Effector memory CD8-positive, alpha-beta T cell (primary cell): ENCODE measurements at regions not wholly inside any gene's neighbourhood (a gene's known extent, or its start where the extent isn't known, plus 50 kb on each side); places are given as distances from the start of the nearest gene placed in this dataset.
"Not testable (repeated sequence)": the region's sequence is repeated elsewhere in the genome, so short reads cannot be mapped to it uniquely, and the experiment has no call there.

ENCODE experiments used
- ATAC-seq: fragments of 150-1000 bp; cut with Tn5 transposase; replicated peaks from 2 replicates; pipeline ENCODE4 v1.10.0; 2021; ENCODE audit warnings: mild to moderate bottlenecking, moderate library complexity
- DNase-seq, 3 experiments: peaks; one replicate each; pipeline ENCODE4 v3.0.0; 2021
- H3K27ac Mint-ChIP-seq, 2 donors: one replicate each; pipeline ENCODE4 v1.8.0; 2022; ENCODE audit warnings: mild to moderate bottlenecking in 2 of 2, mixed read lengths in 2 of 2, moderate library complexity in 2 of 2
- H3K27me3 Mint-ChIP-seq, 2 donors: one replicate each; pipeline ENCODE4 v1.8.0; 2022; ENCODE audit warnings: mixed read lengths in 2 of 2
- H3K36me3 Mint-ChIP-seq: one replicate; pipeline ENCODE4 v1.8.0; 2022; ENCODE audit warnings: mild to moderate bottlenecking, moderate library complexity, mixed read lengths; ENCODE audit not compliant: insufficient read depth
- H3K4me1 Mint-ChIP-seq, 2 donors: one replicate each; pipeline ENCODE4 v1.8.0; 2022; ENCODE audit warnings: low read depth in 2 of 2, mixed read lengths in 2 of 2
- H3K4me3 Mint-ChIP-seq, 2 donors: one replicate each; pipeline ENCODE4 v1.8.0; 2022; ENCODE audit warnings: mild to moderate bottlenecking in 2 of 2, mixed read lengths in 2 of 2, moderate library complexity in 2 of 2
- H3K9me3 Mint-ChIP-seq, 2 donors: one replicate each; pipeline ENCODE4 v1.8.0; 2022; ENCODE audit warnings: mixed read lengths in 2 of 2

GRCh38 chr5:84700545-84700944 is 315.9 kb upstream of the EDIL3 start:
- not testable (repeated sequence) for H3K27me3 Mint-ChIP-seq, H3K36me3 Mint-ChIP-seq, DNase-seq, H3K27ac Mint-ChIP-seq, H3K4me1 Mint-ChIP-seq, H3K4me3 Mint-ChIP-seq, ATAC-seq
- H3K9me3 Mint-ChIP-seq, result peaks cover 15 to 51% of the 10 kb centered on the region in 2 donors

DNA sequence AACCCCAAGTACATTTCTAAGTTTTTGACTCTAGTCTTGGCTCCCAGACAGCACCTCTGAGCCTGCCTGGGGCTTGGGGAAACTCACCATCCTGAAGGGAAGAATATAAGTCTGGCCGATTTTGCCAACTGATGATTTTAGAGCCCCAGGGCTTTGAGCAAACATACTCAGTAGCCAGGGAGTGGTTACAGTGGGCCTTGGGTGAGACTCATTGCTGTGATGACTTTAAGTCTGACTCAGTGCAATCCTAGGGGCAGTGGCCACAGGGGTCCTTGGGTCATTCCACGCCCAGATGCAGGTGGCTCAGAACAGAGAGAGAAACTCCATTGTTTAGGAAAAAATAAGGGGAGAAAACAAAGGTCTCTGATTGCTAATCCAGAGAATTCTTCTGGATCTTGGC is 312.0 kb upstream of the EDIL3 start:
- DNase-seq (no peak), ATAC-seq (no peak)
- Mint-ChIP-seq H3K4me3 (no peak overlapping the region), H3K27me3 (no peaks in the 10 kb centered on the region), H3K4me1 (no peaks in the 10 kb centered on the region), H3K9me3 (peaks cover 19 to 30% of the 10 kb centered on the region in 2 donors), H3K27ac (no peak overlapping the region), H3K36me3 (no peaks in the 10 kb centered on the region)

DNA sequence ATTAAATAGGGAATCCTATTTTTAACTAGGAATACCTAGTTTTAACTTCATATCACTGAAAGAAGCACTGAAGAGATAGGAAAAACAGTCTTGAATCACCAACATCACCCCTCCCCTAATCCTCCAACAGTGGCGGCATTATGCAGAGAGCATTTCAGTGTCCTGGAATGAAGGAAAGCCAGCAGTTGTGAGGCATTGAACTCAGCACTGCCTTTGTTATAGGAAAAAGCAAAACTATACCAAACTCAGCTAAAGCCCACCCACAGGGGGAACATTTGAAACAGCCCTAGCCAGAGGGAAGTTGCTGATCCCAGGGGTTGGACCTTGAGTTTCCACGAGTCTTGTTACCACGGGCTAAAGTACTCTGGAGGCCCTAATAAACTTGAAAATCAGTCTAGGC is 310.6 kb upstream of the EDIL3 start:
- no peaks in the 10 kb centered on the region for H3K27me3 Mint-ChIP-seq
- no peaks in the 10 kb centered on the region for H3K36me3 Mint-ChIP-seq
- DNase-seq (no peak), ATAC-seq (no peak)
- no peak overlapping the region for H3K4me3 Mint-ChIP-seq
- peaks cover 16 to 17% of the 10 kb centered on the region in 2 donors for H3K9me3 Mint-ChIP-seq
- no peak overlapping the region for H3K27ac Mint-ChIP-seq
- no peaks in the 10 kb centered on the region for H3K4me1 Mint-ChIP-seq

DNA sequence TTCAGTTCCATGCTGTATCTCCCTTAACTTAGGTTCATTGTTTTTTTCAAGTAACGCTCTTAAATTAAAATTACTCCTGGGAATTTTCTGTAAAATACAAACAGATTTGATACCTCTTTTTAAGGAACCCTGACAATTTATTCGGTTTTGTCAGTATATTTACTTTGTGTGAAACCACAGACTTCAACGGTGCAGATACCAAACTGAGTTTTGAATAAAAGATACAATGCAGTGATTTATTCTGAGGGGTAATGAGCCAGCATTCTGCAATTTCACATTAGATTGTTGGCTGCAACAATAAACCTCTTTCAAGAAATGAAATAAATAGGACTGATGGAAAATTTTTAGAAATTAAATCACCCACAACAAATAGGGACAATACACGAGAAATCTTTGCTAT is 308.6 kb upstream of the EDIL3 start:
- no peak overlapping the region for H3K27ac Mint-ChIP-seq
- H3K9me3 Mint-ChIP-seq, result peaks cover 0 to 11% of the 10 kb centered on the region in 2 donors
- DNase-seq, result no peak
- no peaks in the 10 kb centered on the region for H3K27me3 Mint-ChIP-seq
- H3K4me3 Mint-ChIP-seq, result no peak overlapping the region
- ATAC-seq, result no peak
- no peaks in the 10 kb centered on the region for H3K36me3 Mint-ChIP-seq
- H3K4me1 Mint-ChIP-seq, result no peaks in the 10 kb centered on the region

DNA sequence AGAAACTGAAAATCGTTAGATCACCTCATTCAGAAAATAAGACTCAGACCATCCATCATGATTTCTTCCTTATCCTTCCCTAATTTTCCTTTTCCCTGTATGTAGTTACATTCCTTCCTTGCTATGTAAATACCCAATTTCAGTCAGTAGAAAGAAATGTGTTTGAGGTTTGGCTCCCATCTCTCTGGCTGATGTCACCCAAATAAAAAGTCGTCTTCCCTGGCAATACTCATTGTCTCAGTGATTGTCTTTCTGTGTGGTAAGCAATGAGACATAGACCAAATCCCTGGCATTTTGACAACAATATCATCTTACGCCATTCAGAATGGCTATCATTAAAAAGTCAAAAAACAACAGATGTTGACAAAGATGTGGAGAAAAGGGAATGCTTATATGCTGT is 303.9 kb upstream of the EDIL3 start:
- H3K27ac Mint-ChIP-seq, result no peak overlapping the region
- no peaks in the 10 kb centered on the region for H3K27me3 Mint-ChIP-seq
- H3K9me3 Mint-ChIP-seq, result peaks cover 0 to 11% of the 10 kb centered on the region in 2 donors
- ATAC-seq, result no peak
- no peak for DNase-seq
- no peaks in the 10 kb centered on the region for H3K4me1 Mint-ChIP-seq
- no peak overlapping the region for H3K4me3 Mint-ChIP-seq
- no peaks in the 10 kb centered on the region for H3K36me3 Mint-ChIP-seq

GRCh38 chr5:84685121-84685894 is 300.6 kb upstream of the EDIL3 start:
- Mint-ChIP-seq H3K36me3 (no peaks in the 10 kb centered on the region), H3K4me3 (no peak overlapping the region), H3K27me3 (no peaks in the 10 kb centered on the region), H3K9me3 (peaks cover 0 to 4% of the 10 kb centered on the region in 2 donors), H3K4me1 (no peaks in the 10 kb centered on the region), H3K27ac (no peak overlapping the region)
- DNase-seq (no peak), ATAC-seq (no peak)

DNA sequence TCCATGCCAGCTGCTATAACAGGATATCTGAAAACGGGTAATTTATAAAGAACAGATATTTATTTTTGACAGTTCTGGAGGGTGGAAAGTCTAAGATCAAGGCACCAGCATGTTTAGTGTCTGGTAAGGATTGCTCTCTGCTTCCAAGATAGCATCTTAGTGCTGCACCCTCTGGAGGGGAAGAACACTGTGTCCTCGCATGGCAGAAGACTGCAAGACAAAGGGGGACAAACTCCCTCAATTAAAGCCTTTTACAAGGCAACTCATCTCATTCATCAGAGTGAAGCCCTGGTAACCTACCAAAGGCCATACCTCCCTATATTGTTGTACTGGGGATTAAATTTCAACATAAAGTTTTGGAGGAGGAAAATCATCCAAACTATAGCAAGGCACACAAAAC is 298.9 kb upstream of the EDIL3 start:
- Mint-ChIP-seq H3K9me3 (peaks cover 3 to 9% of the 10 kb centered on the region in 2 donors), H3K36me3 (no peaks in the 10 kb centered on the region), H3K4me3 (no peak overlapping the region), H3K27me3 (no peaks in the 10 kb centered on the region), H3K27ac (no peak overlapping the region), H3K4me1 (no peaks in the 10 kb centered on the region)
- no peak for ATAC-seq
- DNase-seq, result no peak

GRCh38 chr5:84682531-84682930 is 297.9 kb upstream of the EDIL3 start:
- H3K4me1 Mint-ChIP-seq, result no peaks in the 10 kb centered on the region
- H3K4me3 Mint-ChIP-seq, result no peak overlapping the region
- ATAC-seq (no peak), DNase-seq (no peak)
- no peak overlapping the region for H3K27ac Mint-ChIP-seq
- H3K36me3 Mint-ChIP-seq, result no peaks in the 10 kb centered on the region
- peaks cover 2 to 9% of the 10 kb centered on the region in 2 donors for H3K9me3 Mint-ChIP-seq
- no peaks in the 10 kb centered on the region for H3K27me3 Mint-ChIP-seq

DNA sequence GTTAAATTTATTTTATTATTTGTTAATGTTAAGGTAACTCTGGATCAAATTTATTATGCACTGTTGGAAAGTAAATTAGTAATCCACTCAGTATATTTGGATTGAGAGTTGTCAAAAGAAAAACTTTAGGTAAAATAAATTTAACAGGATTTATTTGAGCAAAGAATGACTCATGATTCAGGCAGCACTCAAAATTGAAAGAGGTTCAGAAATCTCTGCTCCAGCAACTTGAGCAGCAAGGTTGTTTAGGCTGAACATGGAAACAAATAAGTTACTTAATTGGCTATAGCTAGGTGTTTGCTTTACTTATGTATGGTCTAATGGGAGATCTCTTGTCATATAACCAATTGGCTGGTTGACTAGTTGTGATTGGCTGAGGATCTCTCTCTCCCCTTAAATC is 296.2 kb upstream of the EDIL3 start:
- Mint-ChIP-seq H3K4me1 (no peaks in the 10 kb centered on the region), H3K9me3 (peaks cover 2 to 9% of the 10 kb centered on the region in 2 donors), H3K36me3 (no peaks in the 10 kb centered on the region), H3K4me3 (no peak overlapping the region), H3K27me3 (no peaks in the 10 kb centered on the region), H3K27ac (no peak overlapping the region)
- ATAC-seq, result no peak
- DNase-seq, result no peak

DNA sequence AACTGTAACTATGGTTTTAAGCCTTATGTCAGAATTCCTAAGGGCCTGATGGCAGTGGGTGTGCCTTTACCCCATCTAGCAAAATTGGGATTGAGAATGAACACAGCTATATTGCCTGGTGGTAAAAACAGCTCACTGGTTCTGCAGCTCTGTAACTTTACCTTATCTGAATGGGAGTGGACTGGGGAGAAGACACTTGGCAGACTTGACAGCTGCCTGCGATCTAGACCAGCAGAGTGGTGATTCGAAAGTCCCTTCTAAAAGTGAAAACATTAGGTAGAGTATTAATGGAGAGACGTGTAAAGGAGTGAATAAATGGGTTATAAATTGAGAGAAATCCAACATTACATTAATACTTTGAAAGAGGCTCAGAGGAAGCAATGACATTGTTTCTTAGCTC is 289.1 kb upstream of the EDIL3 start:
- H3K27ac Mint-ChIP-seq, result no peak overlapping the region
- no peaks in the 10 kb centered on the region for H3K36me3 Mint-ChIP-seq
- DNase-seq (no peak), ATAC-seq (no peak)
- no peak overlapping the region for H3K4me3 Mint-ChIP-seq
- no peaks in the 10 kb centered on the region for H3K27me3 Mint-ChIP-seq
- H3K9me3 Mint-ChIP-seq, result peaks cover 7 to 21% of the 10 kb centered on the region in 2 donors
- H3K4me1 Mint-ChIP-seq, result no peaks in the 10 kb centered on the region

- no peak overlapping the region for H3K4me3 Mint-ChIP-seq
- no peaks in the 10 kb centered on the region for H3K36me3 Mint-ChIP-seq
- DNase-seq, result no peak
- ATAC-seq, result no peak
- no peaks in the 10 kb centered on the region for H3K4me1 Mint-ChIP-seq
- no peak overlapping the region for H3K27ac Mint-ChIP-seq
- H3K9me3 Mint-ChIP-seq, result peaks cover 10 to 31% of the 10 kb centered on the region in 2 donors
- no peaks in the 10 kb centered on the region for H3K27me3 Mint-ChIP-seq
Measured at GRCh38 chr5:84667576-84667975, 282.9 kb upstream of the EDIL3 start.

- Mint-ChIP-seq H3K9me3 (no peaks in the 10 kb centered on the region), H3K4me3 (no peak overlapping the region), H3K36me3 (no peaks in the 10 kb centered on the region), H3K4me1 (no peaks in the 10 kb centered on the region), H3K27me3 (no peaks in the 10 kb centered on the region), H3K27ac (no peak overlapping the region)
- DNase-seq (no peak), ATAC-seq (no peak)
Measured at GRCh38 chr5:84650429-84650828, 265.7 kb upstream of the EDIL3 start.

GRCh38 chr5:84647581-84647980 is 262.9 kb upstream of the EDIL3 start:
- H3K9me3 Mint-ChIP-seq, result peaks cover 0 to 4% of the 10 kb centered on the region in 2 donors
- H3K27ac Mint-ChIP-seq, result no peak overlapping the region
- no peak overlapping the region for H3K4me3 Mint-ChIP-seq
- ATAC-seq, result no peak
- H3K27me3 Mint-ChIP-seq, result no peaks in the 10 kb centered on the region
- no peaks in the 10 kb centered on the region for H3K4me1 Mint-ChIP-seq
- H3K36me3 Mint-ChIP-seq, result no peaks in the 10 kb centered on the region
- DNase-seq, result no peak

- Mint-ChIP-seq H3K9me3 (peaks cover 0 to 8% of the 10 kb centered on the region in 2 donors), H3K27me3 (no peaks in the 10 kb centered on the region), H3K4me3 (no peak overlapping the region), H3K27ac (no peak overlapping the region), H3K4me1 (no peaks in the 10 kb centered on the region), H3K36me3 (no peaks in the 10 kb centered on the region)
- DNase-seq (no peak), ATAC-seq (no peak)
Measured at GRCh38 chr5:84642795-84643194, 258.1 kb upstream of the EDIL3 start.
